Renal cortical epithelial cell (primary cell): ENCODE measurements at regions not wholly inside any gene's neighbourhood (a gene's known extent, or its start where the extent isn't known, plus 50 kb on each side); places are given as distances from the start of the nearest gene placed in this dataset.

Experiments used
- DNase-seq: peaks from one replicate; pipeline ENCODE4 v3.0.0-alpha.2; 2011; ENCODE audit warnings: low read depth

DNA sequence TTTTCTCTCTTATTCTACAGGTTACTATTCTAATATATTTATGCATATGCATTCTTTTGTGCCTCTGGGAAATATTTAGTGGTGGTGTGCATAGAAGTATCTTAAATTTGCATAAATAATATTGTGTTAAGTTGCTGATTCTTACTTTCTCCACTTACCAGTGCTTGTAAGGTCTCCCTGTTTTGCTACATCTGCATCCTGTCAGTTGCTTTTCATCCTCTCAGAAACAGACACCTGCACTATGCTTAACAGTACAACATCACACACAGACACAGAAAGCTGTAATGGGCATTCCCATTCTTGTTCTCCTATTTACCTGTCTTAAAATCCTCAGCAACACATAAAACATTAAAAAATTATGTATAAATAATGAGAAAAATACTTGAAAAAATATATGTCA, 713.3 kb upstream of the RGMB start:
- DNase-seq, result no peak

DNA sequence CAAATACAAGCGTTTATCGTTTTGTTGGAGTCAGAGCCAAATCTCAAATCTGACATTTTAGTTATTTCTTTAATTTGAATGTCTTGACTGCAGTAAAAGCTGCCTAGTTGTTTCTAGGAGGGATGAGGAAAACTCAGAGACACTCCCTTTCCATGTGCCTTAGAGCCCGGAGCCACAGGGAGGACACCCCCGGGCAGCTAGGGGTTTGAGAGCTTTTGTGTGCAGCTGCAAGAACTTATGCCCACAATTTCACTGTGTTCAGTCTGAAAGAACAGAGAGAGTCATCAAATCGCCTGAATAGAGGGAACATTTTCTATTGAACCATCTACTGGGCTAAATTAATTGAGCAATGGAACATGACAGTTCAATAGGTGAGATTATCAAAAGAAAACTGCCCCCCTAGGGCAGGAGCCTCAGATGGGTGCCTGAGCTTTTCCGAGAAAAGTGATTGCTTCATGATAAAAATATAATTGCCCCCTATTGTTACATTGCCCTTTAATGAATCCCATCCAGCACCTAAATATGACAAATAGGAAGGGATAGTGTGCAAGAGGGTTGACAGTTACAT, 709.3 kb upstream of the RGMB start:
- DNase-seq, result no peak

- DNase-seq, result no peak
Observed at GRCh38 chr5:98065261-98065909, 708.1 kb upstream of the RGMB start.

- DNase-seq, result no peak
Observed at GRCh38 chr5:98066910-98067309, 706.6 kb upstream of the RGMB start.

DNA sequence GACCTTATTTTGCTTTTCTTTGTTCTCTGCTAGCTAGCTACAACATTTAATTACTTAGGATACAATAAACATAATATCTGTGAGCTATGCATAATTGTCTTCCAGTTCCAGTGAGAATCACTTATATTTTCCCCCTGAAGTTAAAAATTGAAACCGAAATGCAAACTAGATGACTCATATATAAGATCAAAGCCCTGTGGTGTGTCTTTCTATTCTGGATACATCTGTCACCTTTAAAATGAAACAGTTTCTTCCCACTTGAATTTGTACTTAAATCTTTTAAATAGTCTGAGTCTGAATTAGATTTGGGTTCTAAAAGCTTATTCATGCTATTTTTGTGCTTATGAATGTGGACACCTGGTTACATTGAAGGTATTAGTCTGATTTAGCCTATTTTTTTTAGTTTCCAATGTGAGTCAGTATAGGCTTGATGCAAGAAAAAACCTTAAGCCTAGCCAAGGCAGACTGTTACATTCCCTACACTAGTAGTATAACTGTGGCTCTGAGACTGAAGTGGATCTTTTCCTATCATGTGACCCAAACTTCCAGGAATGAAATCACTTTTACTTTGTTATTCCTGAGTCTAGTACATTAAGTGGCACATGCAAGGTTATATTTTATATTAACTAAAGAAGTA, 703.5 kb upstream of the RGMB start:
- DNase-seq, result no peak

GRCh38 chr5:98072921-98073320, 700.5 kb upstream of the RGMB start:
- no peak for DNase-seq

GRCh38 chr5:98076501-98076900, 697.0 kb upstream of the RGMB start:
- no peak for DNase-seq

DNA sequence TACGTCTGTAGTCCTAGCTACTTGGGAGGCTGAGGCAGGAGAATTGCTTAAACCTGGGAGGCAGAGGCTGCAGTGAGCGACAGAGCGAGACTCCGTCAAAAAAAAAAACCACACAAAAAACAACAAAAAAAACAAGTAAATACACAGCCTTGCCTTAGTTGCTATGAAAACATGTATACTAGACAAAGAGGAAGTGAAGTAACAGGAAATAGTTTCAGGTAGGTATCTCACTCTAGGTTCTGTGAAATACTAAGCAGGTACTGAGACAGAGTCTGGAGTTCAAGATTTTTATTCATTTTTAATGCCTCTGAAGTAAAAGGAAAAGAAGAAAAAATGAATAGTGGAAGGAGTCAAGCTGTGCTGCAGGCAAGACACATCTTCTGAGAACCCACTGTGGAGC, 687.9 kb upstream of the RGMB start:
- no peak for DNase-seq

- DNase-seq, result no peak
Observed at GRCh38 chr5:98095072-98095471, 678.4 kb upstream of the RGMB start.

GRCh38 chr5:98096155-98096554, 677.3 kb upstream of the RGMB start:
- DNase-seq, result peak; percentile 66

DNA sequence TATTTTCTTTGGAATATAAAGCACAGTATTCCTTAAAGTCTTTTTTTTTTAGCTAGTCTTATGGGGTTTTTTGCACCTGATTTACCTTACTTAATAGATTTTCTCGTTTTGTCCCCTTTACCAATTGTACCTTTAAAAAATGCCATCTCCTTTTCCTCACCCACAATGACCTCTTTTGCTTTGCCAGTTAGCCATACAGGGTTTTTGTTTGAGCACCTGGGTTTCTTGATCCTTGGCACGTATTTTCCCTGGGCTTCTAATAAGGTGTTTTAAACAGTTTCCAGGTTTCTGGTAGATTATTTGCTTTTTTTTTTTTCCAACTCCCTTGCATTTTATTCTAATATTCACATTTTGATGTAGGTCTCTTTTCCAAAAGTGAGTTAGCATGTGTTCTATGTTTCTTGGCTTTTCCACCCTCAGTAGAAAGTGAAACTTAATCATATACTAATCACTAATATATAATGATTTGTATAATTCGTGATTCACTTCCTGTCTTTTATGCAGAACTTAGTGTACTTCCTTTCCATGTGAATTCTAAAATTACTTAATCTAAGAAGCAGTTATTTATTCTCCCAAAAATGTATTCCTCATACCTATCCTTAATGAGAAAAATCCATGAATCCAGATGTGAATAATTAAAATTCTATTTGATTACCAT, 673.9 kb upstream of the RGMB start:
- DNase-seq, result no peak

GRCh38 chr5:98101131-98101530, 672.3 kb upstream of the RGMB start:
- DNase-seq, result no peak

GRCh38 chr5:98102936-98103335, 670.5 kb upstream of the RGMB start:
- no peak for DNase-seq

- DNase-seq, result no peak
Observed at GRCh38 chr5:98103807-98104206, 669.7 kb upstream of the RGMB start.

DNA sequence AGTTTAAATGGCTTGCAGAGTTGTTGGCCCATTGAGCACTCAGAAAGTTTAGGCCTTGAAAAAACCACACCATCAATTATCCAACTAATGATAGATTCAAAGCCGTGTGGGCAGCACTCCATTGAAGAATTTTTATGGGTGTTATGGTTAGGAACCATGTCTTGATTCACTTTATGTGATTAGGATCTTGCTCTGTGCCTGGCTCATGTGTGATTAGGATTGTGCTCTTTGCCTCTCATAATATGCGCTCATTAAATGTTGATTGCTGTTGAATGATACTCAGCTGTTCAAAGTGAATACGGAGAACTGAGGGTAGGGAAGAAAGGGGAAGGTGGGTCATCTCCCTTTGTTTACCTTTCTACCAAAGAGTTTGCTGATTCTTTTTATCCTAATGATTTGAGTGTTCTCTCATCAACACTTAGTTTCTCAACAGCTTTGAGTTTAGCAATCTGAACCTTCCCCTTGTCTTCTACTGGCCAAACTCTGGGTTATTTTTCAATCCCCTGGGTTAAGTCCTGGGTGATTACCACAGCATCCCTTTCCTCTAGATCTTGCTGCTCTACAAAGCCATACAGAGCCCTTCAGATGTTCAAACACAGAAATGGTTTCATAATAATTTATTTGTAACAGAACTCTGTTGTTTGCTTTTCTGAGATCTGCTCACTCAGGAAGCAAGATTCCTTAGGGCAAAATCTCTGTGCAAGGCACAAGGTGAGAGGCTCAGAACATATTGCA, 668.8 kb upstream of the RGMB start:
- DNase-seq, result no peak

GRCh38 chr5:98105681-98106080, 667.8 kb upstream of the RGMB start:
- no peak for DNase-seq

- DNase-seq, result no peak
Observed at GRCh38 chr5:98106116-98107031, 667.1 kb upstream of the RGMB start.

GRCh38 chr5:98108497-98108896, 665.0 kb upstream of the RGMB start:
- DNase-seq, result peak; percentile 6

- DNase-seq, result peak; percentile 4
Observed at GRCh38 chr5:98109561-98110006, 663.9 kb upstream of the RGMB start.

DNA sequence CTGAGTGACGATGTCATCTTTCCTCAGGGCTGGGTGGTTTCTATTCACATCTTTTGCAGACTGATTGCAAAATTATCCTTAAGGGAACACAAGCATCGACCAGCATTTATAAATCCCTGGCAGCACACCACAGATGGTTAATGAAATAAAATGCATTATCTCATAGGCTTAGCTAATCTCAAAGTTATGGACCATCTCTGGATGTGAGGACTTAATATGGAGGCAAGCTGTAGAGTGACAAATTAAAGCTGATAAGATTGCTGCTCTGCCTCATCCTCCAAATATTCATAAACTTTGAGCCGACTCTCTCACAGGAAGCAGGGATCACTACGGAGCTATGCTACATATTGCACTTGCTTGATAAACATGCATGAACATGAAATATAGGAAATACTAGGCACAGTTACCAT, 663.2 kb upstream of the RGMB start:
- no peak for DNase-seq

- no peak for DNase-seq
Observed at GRCh38 chr5:98110791-98111190, 662.7 kb upstream of the RGMB start.
